Ovary (tissue), 3 donors: ENCODE measurements at regions not wholly inside any gene's neighbourhood (a gene's known extent, or its start where the extent isn't known, plus 50 kb on each side); places are given as distances from the start of the nearest gene placed in this dataset.

Experiments
- CTCF ChIP-seq, 3 donors: fragments of 450-650 bp in 2 of 3; fragments of 200-600 bp in 1 of 3; IDR thresholded peaks; one replicate each; pipeline versions ENCODE4 v1.5.1 to v1.8.0; 2016 to 2022; ENCODE audit warnings: antibody characterized with exemption in 3 of 3, mild to moderate bottlenecking in 1 of 3
- EP300 ChIP-seq: sonication (generic); formaldehyde crosslinking; IDR thresholded peaks from one replicate; pipeline ENCODE4 v1.6.1; 2017; ENCODE audit warnings: antibody characterized with exemption
- POLR2A ChIP-seq: fragments of 450-650 bp; IDR thresholded peaks from one replicate; pipeline ENCODE4 v1.6.1; 2017; ENCODE audit warnings: antibody characterized with exemption, mild to moderate bottlenecking, moderate library complexity
- donor health status: DM: no; HTN: no; CAD: no.

GRCh38 chr6:139485742-139486475 lies 111.5 kb upstream of the CITED2 start:
- no peak for TF ChIP-seq CTCF (IDR thresholded peaks at IDR 0.05)
- TF ChIP-seq POLR2A: no peak
- TF ChIP-seq EP300: no peak
